OCI-LY7 (cell line): ENCODE measurements at regions not wholly inside any gene's neighbourhood (a gene's known extent, or its start where the extent isn't known, plus 50 kb on each side); places are given as distances from the start of the nearest gene placed in this dataset.

Experiments
- EZH2phosphoT487 ChIP-seq: fragments of 200-600 bp; sonication (generic); IDR thresholded peaks from 2 replicates; pipeline ENCODE4 v1.6.1; 2018; ENCODE audit warnings: low read depth, borderline replicate concordance, mild to moderate bottlenecking, mixed run types, antibody characterized with exemption, low read length, moderate library complexity, mixed read lengths
- TF ChIP-seq, protein P1 (sequence below): fragments of 200-600 bp; sonication (generic); conservative IDR thresholded peaks from 2 replicates; pipeline ENCODE4 v1.5.1; 2014; ENCODE audit warnings: mild to moderate bottlenecking, antibody characterized with exemption, low read length, moderate library complexity, mixed read lengths

DNA sequence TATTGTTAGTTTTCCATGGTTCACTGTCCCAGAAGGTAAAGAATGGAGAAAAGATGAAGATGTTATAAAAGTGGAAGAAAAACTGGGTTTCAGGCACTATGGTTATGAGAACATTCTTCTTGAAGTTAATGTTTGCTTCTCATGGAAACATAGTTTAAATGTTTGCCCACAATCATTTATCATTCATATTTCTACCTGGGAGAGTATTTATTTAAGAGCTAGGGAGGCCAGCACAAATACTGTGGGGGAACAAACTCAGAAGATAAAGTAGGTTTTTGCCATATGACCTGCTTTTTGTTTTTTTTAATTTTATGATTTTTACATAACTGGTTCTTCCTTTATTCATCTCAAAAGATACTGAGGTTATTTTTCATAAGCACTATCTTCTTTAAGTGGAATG, 96.8 kb downstream of the GC start:
- TF ChIP-seq, protein P1, sequence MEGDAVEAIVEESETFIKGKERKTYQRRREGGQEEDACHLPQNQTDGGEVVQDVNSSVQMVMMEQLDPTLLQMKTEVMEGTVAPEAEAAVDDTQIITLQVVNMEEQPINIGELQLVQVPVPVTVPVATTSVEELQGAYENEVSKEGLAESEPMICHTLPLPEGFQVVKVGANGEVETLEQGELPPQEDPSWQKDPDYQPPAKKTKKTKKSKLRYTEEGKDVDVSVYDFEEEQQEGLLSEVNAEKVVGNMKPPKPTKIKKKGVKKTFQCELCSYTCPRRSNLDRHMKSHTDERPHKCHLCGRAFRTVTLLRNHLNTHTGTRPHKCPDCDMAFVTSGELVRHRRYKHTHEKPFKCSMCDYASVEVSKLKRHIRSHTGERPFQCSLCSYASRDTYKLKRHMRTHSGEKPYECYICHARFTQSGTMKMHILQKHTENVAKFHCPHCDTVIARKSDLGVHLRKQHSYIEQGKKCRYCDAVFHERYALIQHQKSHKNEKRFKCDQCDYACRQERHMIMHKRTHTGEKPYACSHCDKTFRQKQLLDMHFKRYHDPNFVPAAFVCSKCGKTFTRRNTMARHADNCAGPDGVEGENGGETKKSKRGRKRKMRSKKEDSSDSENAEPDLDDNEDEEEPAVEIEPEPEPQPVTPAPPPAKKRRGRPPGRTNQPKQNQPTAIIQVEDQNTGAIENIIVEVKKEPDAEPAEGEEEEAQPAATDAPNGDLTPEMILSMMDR = no peak
- no peak for TF ChIP-seq EZH2phosphoT487
